Keratinocyte (primary cell): ENCODE measurements at regions not wholly inside any gene's neighbourhood (a gene's known extent, or its start where the extent isn't known, plus 50 kb on each side); places are given as distances from the start of the nearest gene placed in this dataset.

Experiments
- DNase-seq: peaks from one replicate; pipeline ENCODE4 v3.0.0-alpha.2; 2011; ENCODE audit warnings: low read depth, missing footprints, low spot score
- FAIRE-seq: peaks from 2 replicates; lab custom pipeline; 2011; peaks lifted over from hg19 to GRCh38; lab: Jason Lieb, UNC
- H2AFZ ChIP-seq: 2 replicates; pipeline ENCODE4 v1.6.0; 2012; ENCODE audit warnings: low read length, control low read depth, inconsistent platforms; ENCODE audit not compliant: control insufficient read depth
- H3K27ac ChIP-seq: 2 replicates; pipeline ENCODE4 v1.5.1; 2011; ENCODE audit warnings: low read length; ENCODE audit not compliant: control insufficient read depth, insufficient read depth
- H3K27me3 ChIP-seq: 3 replicates; pipeline ENCODE4 v1.6.0; 2011; ENCODE audit warnings: low read length; ENCODE audit not compliant: control insufficient read depth, insufficient read depth; ENCODE audit errors: extremely low read depth
- H3K36me3 ChIP-seq, 2 experiments: 2 replicates in 1 of 2; 3 replicates in 1 of 2; pipeline ENCODE4 v1.5.1; 2011; ENCODE audit warnings: low read length in 2 of 2, mild to moderate bottlenecking in 1 of 2; ENCODE audit not compliant: control insufficient read depth in 2 of 2, insufficient read depth in 2 of 2; ENCODE audit errors: extremely low read depth in 1 of 2
- H3K4me1 ChIP-seq: 3 replicates; pipeline ENCODE4 v1.5.1; 2011; ENCODE audit warnings: low read length; ENCODE audit not compliant: control insufficient read depth, insufficient read depth; ENCODE audit errors: extremely low read depth
- H3K4me2 ChIP-seq: 3 replicates; pipeline ENCODE4 v1.6.0; 2011; ENCODE audit warnings: low read depth, low read length; ENCODE audit not compliant: control insufficient read depth, insufficient read depth; ENCODE audit errors: extremely low read depth
- H3K4me3 ChIP-seq, 3 experiments: fragments of 200-600 bp in 1 of 3; sonication (generic) in 1 of 3; 2 replicates in 2 of 3; 3 replicates in 1 of 3; pipeline ENCODE4 v1.5.1; 2011 to 2016; ENCODE audit warnings: low read length in 3 of 3, mild to moderate bottlenecking in 3 of 3, control low read depth in 2 of 3, inconsistent platforms in 1 of 3, low read depth in 1 of 3, mixed read lengths in 1 of 3, mixed run types in 1 of 3, moderate library complexity in 1 of 3; ENCODE audit not compliant: control insufficient read depth in 2 of 3, insufficient read depth in 2 of 3; ENCODE audit errors: extremely low read depth in 1 of 3
- H3K79me2 ChIP-seq: 2 replicates; pipeline ENCODE4 v1.6.0; 2012; ENCODE audit warnings: low read length; ENCODE audit not compliant: control insufficient read depth, insufficient read depth
- H3K9ac ChIP-seq: 3 replicates; pipeline ENCODE4 v1.6.0; 2011; ENCODE audit warnings: low read length; ENCODE audit not compliant: control insufficient read depth, insufficient read depth; ENCODE audit errors: extremely low read depth
- H3K9me1 ChIP-seq: 3 replicates; pipeline ENCODE4 v1.6.0; 2011; ENCODE audit warnings: low read length; ENCODE audit not compliant: control insufficient read depth, insufficient read depth; ENCODE audit errors: extremely low read depth
- H3K9me3 ChIP-seq: 2 replicates; pipeline ENCODE4 v1.5.1; 2012; ENCODE audit warnings: low read depth, low read length; ENCODE audit not compliant: control insufficient read depth
- H4K20me1 ChIP-seq: 3 replicates; pipeline ENCODE4 v1.6.0; 2011; ENCODE audit warnings: low read length; ENCODE audit not compliant: control insufficient read depth, insufficient read depth; ENCODE audit errors: extremely low read depth
- EZH2 ChIP-seq: IDR thresholded peaks from one replicate; pipeline ENCODE4 v1.6.1; 2012; ENCODE audit warnings: inconsistent platforms, mild to moderate bottlenecking, low read length, moderate library complexity
- dilution Hi-C: fragments of 300-500 bp; cut with MboI; formaldehyde crosslinking; loops from one replicate; pipeline ENCODE4 v1.7.0; 2020; ENCODE audit warnings: low sequenced_read_pairs; ENCODE audit not compliant: extremely low pct_ligation_motif_present
- TF ChIP-seq, protein P1 (sequence below), 3 experiments: IDR thresholded peaks in 1 of 3; conservative IDR thresholded peaks in 1 of 3; optimal IDR thresholded peaks in 1 of 3; 2 replicates in 2 of 3; 3 replicates in 1 of 3; pipeline versions ENCODE3 to v1.5.1; 2011; ENCODE audit warnings: low read length in 3 of 3, mild to moderate bottlenecking in 3 of 3, moderate library complexity in 2 of 3, control low read depth in 1 of 3, inconsistent platforms in 1 of 3; ENCODE audit not compliant: insufficient read depth in 2 of 3; ENCODE audit errors: extremely low read depth in 1 of 3

GRCh38 chr5:172574871-172575223, 66.2 kb upstream of the NEURL1B start:
- H3K9me1 ChIP-seq: no peaks in the 10 kb centered on the region
- no peak overlapping the region for H3K4me3 ChIP-seq
- H3K27ac ChIP-seq: no peak overlapping the region
- dilution Hi-C loops: no loop called here
- no peak overlapping the region for H2AFZ ChIP-seq
- H3K4me2 ChIP-seq: no peak overlapping the region
- H3K9me3 ChIP-seq: no peaks in the 10 kb centered on the region
- FAIRE-seq: no peak
- no peak overlapping the region for H3K9ac ChIP-seq
- H3K27me3 ChIP-seq: peaks cover 27% of the 10 kb centered on the region
- H3K36me3 ChIP-seq: no peaks in the 10 kb centered on the region
- TF ChIP-seq, protein P1, sequence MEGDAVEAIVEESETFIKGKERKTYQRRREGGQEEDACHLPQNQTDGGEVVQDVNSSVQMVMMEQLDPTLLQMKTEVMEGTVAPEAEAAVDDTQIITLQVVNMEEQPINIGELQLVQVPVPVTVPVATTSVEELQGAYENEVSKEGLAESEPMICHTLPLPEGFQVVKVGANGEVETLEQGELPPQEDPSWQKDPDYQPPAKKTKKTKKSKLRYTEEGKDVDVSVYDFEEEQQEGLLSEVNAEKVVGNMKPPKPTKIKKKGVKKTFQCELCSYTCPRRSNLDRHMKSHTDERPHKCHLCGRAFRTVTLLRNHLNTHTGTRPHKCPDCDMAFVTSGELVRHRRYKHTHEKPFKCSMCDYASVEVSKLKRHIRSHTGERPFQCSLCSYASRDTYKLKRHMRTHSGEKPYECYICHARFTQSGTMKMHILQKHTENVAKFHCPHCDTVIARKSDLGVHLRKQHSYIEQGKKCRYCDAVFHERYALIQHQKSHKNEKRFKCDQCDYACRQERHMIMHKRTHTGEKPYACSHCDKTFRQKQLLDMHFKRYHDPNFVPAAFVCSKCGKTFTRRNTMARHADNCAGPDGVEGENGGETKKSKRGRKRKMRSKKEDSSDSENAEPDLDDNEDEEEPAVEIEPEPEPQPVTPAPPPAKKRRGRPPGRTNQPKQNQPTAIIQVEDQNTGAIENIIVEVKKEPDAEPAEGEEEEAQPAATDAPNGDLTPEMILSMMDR (optimal IDR thresholded peaks at IDR 0.05 in 1 of 3, IDR thresholded peaks at IDR 0.05 in 1 of 3, conservative IDR thresholded peaks at IDR 0.05 in 1 of 3; ENCODE audit: extremely low read depth in 1 of 3, insufficient read depth in 2 of 3, low read length in 3 of 3): no peak
- TF ChIP-seq EZH2: no peak
- no peaks in the 10 kb centered on the region for H4K20me1 ChIP-seq
- DNase-seq: no peak
- H3K4me1 ChIP-seq: no peaks in the 10 kb centered on the region
- H3K79me2 ChIP-seq: no peaks in the 10 kb centered on the region

DNA sequence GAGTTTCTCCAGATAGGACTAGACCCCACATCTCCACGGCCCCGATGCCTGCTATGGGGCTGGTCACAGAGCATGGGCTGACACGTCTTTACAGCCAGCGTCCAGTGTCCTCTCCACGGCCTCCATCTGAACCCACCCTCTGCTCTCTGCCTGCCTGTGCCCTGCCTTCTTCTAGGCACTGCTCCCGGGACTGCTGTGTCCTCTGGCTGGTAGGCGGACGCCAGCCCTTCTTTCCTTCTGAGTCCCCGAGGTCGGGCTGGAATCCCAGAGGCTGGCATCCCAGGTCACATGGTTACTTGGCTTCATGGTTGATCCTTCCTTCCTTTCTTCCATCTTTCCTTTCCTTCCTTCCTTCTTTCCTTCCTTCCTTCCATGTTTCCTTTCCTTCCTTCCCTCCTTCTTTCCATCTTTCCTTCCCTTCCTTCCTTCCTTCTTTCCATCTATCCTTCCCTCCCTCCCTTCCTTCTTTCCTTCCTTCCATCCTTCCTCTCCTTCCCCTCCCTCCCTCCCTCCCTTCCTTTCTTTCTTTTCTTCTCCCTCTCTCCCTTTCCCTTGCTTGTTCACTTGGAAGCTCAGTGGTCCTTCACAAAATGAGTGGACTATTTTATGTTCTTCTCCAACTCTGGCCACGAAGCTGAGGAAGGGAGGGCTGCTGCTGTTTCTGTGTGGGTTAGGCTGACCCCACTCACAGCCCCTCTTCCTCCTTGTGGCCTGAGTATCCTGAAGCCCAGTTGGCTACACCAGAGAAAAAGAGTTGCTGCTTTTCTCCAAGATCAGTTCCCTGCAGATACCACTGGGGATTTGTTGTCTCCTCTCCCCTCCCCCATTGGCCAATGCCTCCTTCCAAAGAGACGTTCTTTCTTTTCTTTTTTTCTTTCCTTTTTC, 66.8 kb upstream of the NEURL1B start:
- Histone ChIP-seq H3K4me2 (no peak overlapping the region), H3K4me3 (no peak overlapping the region), H3K36me3 (no peaks in the 10 kb centered on the region), H4K20me1 (no peaks in the 10 kb centered on the region), H3K27me3 (peaks cover 27% of the 10 kb centered on the region), H2AFZ (no peak overlapping the region), H3K9ac (no peak overlapping the region), H3K9me3 (no peaks in the 10 kb centered on the region), H3K4me1 (no peaks in the 10 kb centered on the region), H3K9me1 (no peaks in the 10 kb centered on the region), H3K27ac (no peak overlapping the region), H3K79me2 (no peaks in the 10 kb centered on the region)
- dilution Hi-C loops: no loop called here
- TF ChIP-seq EZH2: no peak
- TF ChIP-seq, protein P1 (optimal IDR thresholded peaks at IDR 0.05 in 1 of 3, IDR thresholded peaks at IDR 0.05 in 1 of 3, conservative IDR thresholded peaks at IDR 0.05 in 1 of 3; ENCODE audit: extremely low read depth in 1 of 3, insufficient read depth in 2 of 3, low read length in 3 of 3): no peak
- FAIRE-seq (no peak), DNase-seq (no peak)
